ENCODE measurements at regions not wholly inside any gene's neighbourhood (a gene's known extent, or its start where the extent isn't known, plus 50 kb on each side); places are given as distances from the start of the nearest gene placed in this dataset.

DNA sequence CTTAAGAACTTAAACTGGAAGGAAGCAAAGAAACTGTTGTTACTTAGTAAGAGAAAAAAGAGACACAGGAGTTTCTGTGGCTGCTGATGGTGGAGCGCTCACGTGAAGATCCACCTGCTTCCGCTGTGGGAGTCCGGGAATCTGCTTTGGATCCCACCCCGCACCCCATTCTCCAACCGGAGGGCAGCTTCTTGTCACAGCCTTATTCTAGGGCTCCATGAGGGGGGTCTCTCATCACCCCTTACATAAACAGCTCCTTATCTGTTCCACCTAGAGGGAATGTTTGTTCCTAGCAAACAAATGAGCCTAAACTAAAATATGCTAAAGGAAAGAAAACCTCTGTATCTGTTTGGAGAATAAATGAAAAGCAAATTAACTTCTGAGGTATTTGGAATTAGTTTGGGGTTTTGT, 280.5 kb downstream of the QKI start (continued):
- 0 out of 2 replicates have a peak, but pooled peaks have one; percentile 20 for TF ChIP-seq GABPB1 (CRISPR knock-in tag; IDR thresholded peaks at IDR 0.05)
- no peak for TF ChIP-seq ZNF143 (CRISPR knock-in tag; IDR thresholded peaks at IDR 0.05)
- TF ChIP-seq, protein P1, sequence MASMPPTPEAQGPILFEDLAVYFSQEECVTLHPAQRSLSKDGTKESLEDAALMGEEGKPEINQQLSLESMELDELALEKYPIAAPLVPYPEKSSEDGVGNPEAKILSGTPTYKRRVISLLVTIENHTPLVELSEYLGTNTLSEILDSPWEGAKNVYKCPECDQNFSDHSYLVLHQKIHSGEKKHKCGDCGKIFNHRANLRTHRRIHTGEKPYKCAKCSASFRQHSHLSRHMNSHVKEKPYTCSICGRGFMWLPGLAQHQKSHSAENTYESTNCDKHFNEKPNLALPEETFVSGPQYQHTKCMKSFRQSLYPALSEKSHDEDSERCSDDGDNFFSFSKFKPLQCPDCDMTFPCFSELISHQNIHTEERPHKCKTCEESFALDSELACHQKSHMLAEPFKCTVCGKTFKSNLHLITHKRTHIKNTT (CRISPR knock-in tag; IDR thresholded peaks at IDR 0.05), result no peak
- no peak for TF ChIP-seq CBX2 (IDR thresholded peaks at IDR 0.05; ENCODE audit: low read depth, low read length)
- no peak for TF ChIP-seq CBX2 (CRISPR knock-in tag; IDR thresholded peaks at IDR 0.05; ENCODE audit: low read depth)
- TF ChIP-seq, protein P2, sequence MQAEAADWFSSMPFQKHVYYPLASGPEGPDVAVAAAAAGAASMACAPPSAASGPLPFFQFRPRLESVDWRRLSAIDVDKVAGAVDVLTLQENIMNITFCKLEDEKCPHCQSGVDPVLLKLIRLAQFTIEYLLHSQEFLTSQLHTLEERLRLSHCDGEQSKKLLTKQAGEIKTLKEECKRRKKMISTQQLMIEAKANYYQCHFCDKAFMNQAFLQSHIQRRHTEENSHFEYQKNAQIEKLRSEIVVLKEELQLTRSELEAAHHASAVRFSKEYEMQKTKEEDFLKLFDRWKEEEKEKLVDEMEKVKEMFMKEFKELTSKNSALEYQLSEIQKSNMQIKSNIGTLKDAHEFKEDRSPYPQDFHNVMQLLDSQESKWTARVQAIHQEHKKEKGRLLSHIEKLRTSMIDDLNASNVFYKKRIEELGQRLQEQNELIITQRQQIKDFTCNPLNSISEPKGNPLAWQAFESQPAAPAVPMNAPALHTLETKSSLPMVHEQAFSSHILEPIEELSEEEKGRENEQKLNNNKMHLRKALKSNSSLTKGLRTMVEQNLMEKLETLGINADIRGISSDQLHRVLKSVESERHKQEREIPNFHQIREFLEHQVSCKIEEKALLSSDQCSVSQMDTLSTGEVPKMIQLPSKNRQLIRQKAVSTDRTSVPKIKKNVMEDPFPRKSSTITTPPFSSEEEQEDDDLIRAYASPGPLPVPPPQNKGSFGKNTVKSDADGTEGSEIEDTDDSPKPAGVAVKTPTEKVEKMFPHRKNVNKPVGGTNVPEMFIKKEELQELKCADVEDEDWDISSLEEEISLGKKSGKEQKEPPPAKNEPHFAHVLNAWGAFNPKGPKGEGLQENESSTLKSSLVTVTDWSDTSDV (CRISPR knock-in tag; IDR thresholded peaks at IDR 0.05), result no peak
- no peak for TF ChIP-seq ZNF569 (CRISPR knock-in tag; IDR thresholded peaks at IDR 0.05; ENCODE audit: borderline replicate concordance)
- no peak for TF ChIP-seq TCF7L2 (IDR thresholded peaks at IDR 0.05; ENCODE audit: low read depth, low read length)
- TF ChIP-seq SRF (IDR thresholded peaks at IDR 0.05; ENCODE audit: low read depth, low read length), result no peak
- TF ChIP-seq FOXM1 (CRISPR knock-in tag; IDR thresholded peaks at IDR 0.05), result no peak
- TF ChIP-seq PTBP1 (IDR thresholded peaks at IDR 0.05; ENCODE audit: low read depth, low read length, poor library complexity, severe bottlenecking), result no peak
- 0 out of 2 replicates have a peak, but pooled peaks have one; percentile 64 for TF ChIP-seq DNMT3B (CRISPR knock-in tag; conservative IDR thresholded peaks at IDR 0.05)
- TF ChIP-seq, protein P3, sequence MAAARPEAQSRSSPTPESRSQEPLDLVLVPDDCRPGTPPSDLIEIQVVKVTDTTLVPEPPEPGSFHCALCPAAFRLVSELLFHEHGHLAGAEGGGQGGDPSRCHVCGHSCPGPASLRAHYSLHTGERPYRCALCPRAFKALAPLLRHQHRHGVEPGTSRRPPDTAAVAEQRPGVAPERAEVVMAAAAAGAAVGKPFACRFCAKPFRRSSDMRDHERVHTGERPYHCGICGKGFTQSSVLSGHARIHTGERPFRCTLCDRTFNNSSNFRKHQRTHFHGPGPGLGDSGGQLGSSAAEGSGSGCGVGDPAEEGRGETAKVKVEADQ (CRISPR knock-in tag; IDR thresholded peaks at IDR 0.05; ENCODE audit: borderline replicate concordance), result no peak
- no peak for TF ChIP-seq ZNF138 (CRISPR knock-in tag; IDR thresholded peaks at IDR 0.05; ENCODE audit: low read depth)
- TF ChIP-seq ZBTB20 (CRISPR knock-in tag; IDR thresholded peaks at IDR 0.05; ENCODE audit: borderline replicate concordance, low read depth), result no peak
- TF ChIP-seq ELF4 (CRISPR knock-in tag; IDR thresholded peaks at IDR 0.05; ENCODE audit: borderline replicate concordance), result no peak
- TF ChIP-seq ZNF563 (CRISPR knock-in tag; IDR thresholded peaks at IDR 0.05), result no peak
- no peak for TF ChIP-seq MLLT10 (CRISPR knock-in tag; IDR thresholded peaks at IDR 0.05)
- no peak for TF ChIP-seq ZMYM2 (CRISPR knock-in tag; IDR thresholded peaks at IDR 0.05)
- no peak for TF ChIP-seq ZNF549 (CRISPR knock-in tag; IDR thresholded peaks at IDR 0.05)
- TF ChIP-seq, protein P4, sequence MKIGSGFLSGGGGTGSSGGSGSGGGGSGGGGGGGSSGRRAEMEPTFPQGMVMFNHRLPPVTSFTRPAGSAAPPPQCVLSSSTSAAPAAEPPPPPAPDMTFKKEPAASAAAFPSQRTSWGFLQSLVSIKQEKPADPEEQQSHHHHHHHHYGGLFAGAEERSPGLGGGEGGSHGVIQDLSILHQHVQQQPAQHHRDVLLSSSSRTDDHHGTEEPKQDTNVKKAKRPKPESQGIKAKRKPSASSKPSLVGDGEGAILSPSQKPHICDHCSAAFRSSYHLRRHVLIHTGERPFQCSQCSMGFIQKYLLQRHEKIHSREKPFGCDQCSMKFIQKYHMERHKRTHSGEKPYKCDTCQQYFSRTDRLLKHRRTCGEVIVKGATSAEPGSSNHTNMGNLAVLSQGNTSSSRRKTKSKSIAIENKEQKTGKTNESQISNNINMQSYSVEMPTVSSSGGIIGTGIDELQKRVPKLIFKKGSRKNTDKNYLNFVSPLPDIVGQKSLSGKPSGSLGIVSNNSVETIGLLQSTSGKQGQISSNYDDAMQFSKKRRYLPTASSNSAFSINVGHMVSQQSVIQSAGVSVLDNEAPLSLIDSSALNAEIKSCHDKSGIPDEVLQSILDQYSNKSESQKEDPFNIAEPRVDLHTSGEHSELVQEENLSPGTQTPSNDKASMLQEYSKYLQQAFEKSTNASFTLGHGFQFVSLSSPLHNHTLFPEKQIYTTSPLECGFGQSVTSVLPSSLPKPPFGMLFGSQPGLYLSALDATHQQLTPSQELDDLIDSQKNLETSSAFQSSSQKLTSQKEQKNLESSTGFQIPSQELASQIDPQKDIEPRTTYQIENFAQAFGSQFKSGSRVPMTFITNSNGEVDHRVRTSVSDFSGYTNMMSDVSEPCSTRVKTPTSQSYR (CRISPR knock-in tag; IDR thresholded peaks at IDR 0.05; ENCODE audit: borderline replicate concordance), result no peak
- TF ChIP-seq ZNF513 (CRISPR knock-in tag; conservative IDR thresholded peaks at IDR 0.05), result no peak
- no peak for TF ChIP-seq ZKSCAN5 (CRISPR knock-in tag; IDR thresholded peaks at IDR 0.05)

Data from HepG2 (cell line).